Spinal cord (tissue), 9 donors: ENCODE measurements at regions not wholly inside any gene's neighbourhood (a gene's known extent, or its start where the extent isn't known, plus 50 kb on each side); places are given as distances from the start of the nearest gene placed in this dataset.

Source experiments
- DNase-seq, 6 donors: peaks; one replicate each; pipeline versions ENCODE4 v3.0.0 to v3.0.0-alpha.2; 2013 to 2015; ENCODE audit warnings: low spot score in 6 of 6, low read depth in 4 of 6
- H3K27ac ChIP-seq: one replicate; pipeline ENCODE4 v1.5.1; 2013; ENCODE audit warnings: low read depth, low read length, control low read depth
- H3K27me3 ChIP-seq: one replicate; pipeline ENCODE4 v1.6.1; 2013; ENCODE audit warnings: low read length; ENCODE audit not compliant: control insufficient read depth, insufficient read depth
- H3K36me3 ChIP-seq: one replicate; pipeline ENCODE4 v1.6.1; 2013; ENCODE audit warnings: low read length; ENCODE audit not compliant: control insufficient read depth, insufficient read depth
- H3K4me1 ChIP-seq: one replicate; pipeline ENCODE4 v1.6.1; 2013; ENCODE audit warnings: low read length; ENCODE audit not compliant: control insufficient read depth, insufficient read depth
- H3K4me3 ChIP-seq: one replicate; pipeline ENCODE4 v1.5.1; 2013; ENCODE audit warnings: low read depth, low read length, control low read depth
- H3K9me3 ChIP-seq: one replicate; pipeline ENCODE4 v1.6.1; 2013; ENCODE audit warnings: low read length; ENCODE audit not compliant: control insufficient read depth, insufficient read depth
- WGBS: methylation state at CpG from one replicate; pipeline ENCODE4 v1.1.5; 2013; ENCODE audit warnings: missing lambda C conversion rate; ENCODE audit not compliant: insufficient coverage; 5-methylcytosine and 5-hydroxymethylcytosine counted together
- donor health status: healthy.

DNA sequence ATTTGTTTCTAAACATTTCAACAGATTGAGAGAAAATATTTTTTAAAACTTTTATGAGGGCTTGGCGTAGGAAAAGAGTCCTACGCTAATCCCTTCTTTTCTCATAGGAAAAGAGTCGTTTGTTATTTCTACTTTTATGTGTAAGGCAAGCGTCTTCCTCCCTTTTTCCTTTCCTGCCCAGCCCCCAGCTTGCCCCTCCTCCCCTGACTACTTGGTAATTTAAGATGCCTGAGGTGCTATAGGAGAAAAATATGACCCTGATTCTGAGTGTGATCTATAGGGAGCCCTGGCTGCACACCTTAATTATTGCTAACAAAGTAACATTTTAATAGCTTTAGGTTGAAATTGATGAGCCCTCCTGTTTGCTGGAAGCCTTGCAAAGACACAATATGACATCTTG, 373.6 kb downstream of the PBX1 start:
- H3K27me3 ChIP-seq, result no peaks in the 10 kb centered on the region
- DNase-seq, result peak in 1 of 6 donors; percentile 21
- H3K9me3 ChIP-seq, result no peaks in the 10 kb centered on the region
- H3K4me1 ChIP-seq, result no peaks in the 10 kb centered on the region
- H3K4me3 ChIP-seq, result no peak overlapping the region
- H3K27ac ChIP-seq, result no peak overlapping the region
- no CpG with 5 or more reads among the region's 4 CpGs for WGBS
- no peaks in the 10 kb centered on the region for H3K36me3 ChIP-seq

DNA sequence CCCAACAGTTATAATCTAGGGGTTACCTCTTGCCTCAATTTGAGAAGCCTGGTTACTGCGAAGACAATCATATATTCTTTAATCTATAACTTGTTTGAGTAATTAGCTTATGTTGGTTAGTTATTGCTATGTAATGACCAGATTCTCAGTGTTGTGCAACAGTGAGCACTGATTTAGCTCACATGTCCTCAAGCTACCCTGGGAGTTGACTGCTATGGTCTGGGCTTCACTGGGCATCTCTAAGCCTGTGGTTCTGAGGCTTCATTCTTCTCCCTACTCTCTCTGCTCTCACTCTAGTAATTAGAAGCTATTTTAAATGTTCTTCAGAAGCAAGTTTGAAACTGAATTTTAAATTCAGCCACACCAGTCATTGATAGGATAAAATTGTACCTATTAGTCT, 371.8 kb downstream of the PBX1 start:
- no peak for DNase-seq
- H3K4me1 ChIP-seq, result no peaks in the 10 kb centered on the region
- no peaks in the 10 kb centered on the region for H3K9me3 ChIP-seq
- no peak overlapping the region for H3K4me3 ChIP-seq
- H3K36me3 ChIP-seq, result no peaks in the 10 kb centered on the region
- H3K27ac ChIP-seq, result no peak overlapping the region
- no peaks in the 10 kb centered on the region for H3K27me3 ChIP-seq
- WGBS, result no CpG with 5 or more reads among the region's 1 CpG

DNA sequence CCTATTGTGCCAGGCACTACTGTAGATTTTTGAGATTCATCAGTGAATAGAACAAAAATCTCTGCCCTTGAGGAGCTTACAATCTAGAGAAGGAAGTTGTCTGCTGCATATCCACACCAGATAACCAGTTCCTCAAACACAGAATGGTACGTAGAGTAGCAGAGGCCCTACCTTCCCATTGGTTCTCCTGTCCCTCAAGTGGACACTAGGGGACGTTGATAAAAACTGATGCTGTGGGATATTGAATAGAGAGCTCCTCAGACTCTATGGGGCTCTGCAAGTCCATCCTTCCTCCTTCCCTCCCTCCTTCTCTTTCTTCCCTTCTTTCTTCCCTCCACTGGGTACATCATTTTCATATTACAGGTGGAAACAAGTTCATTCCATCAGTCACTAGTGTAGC, 371.3 kb downstream of the PBX1 start:
- H3K4me1 ChIP-seq, result no peaks in the 10 kb centered on the region
- no peaks in the 10 kb centered on the region for H3K27me3 ChIP-seq
- DNase-seq, result no peak
- no peaks in the 10 kb centered on the region for H3K36me3 ChIP-seq
- no peak overlapping the region for H3K4me3 ChIP-seq
- no peaks in the 10 kb centered on the region for H3K9me3 ChIP-seq
- H3K27ac ChIP-seq, result no peak overlapping the region
- WGBS, result no CpG with 5 or more reads among the region's 2 CpGs

DNA sequence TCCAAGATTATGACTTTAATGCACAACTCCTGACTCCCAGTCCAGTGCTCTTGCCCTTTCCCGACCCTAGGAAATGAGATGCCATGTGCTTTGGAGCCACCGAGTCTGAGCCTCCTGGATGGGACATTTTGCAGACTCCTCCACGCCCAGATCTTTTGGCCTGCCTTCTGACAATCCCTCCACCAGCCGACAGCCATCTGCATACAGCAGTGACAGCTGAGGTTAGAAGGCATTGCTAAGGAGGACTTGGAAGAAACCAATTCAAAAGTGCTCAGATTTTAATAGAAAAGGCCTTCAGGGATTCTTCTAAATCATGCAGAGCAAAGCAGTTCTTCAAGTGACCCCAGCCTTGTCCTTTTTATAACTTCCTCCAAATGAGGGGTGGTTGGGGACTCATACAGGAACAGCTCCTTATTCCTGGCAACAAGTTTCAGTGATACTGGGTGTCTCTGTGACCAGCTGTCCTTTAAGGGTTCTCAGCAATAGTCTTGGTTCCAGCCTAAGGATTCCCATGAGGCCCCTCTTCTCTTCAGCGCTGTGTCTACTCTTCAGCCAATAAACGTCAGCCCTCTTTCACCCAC, 369.3 kb downstream of the PBX1 start:
- no peaks in the 10 kb centered on the region for H3K9me3 ChIP-seq
- DNase-seq, result no peak
- no peak overlapping the region for H3K4me3 ChIP-seq
- H3K27me3 ChIP-seq, result no peaks in the 10 kb centered on the region
- H3K4me1 ChIP-seq, result no peaks in the 10 kb centered on the region
- H3K27ac ChIP-seq, result no peak overlapping the region
- H3K36me3 ChIP-seq, result no peaks in the 10 kb centered on the region
- 100% methylated on average over 2 of the region's 6 CpGs for WGBS

DNA sequence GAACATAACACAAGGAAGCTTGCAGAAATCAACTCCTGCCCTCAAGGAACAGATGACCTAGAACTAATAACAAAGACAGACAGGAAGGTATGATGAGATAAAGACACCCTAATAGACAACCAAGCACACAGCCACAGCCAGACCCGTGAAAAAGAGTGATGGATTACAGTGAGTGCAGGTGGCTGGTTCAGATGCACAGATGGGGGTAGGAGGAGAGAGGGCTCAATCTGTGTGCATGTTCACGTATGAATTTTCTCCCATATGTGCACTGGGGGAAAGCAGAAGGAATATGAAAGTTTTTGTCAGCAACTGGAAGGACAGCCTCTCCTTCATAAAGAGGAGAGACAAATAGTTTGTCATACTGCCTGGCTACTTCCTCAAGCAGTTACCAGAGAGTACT, 367.1 kb downstream of the PBX1 start:
- 79% methylated on average over 2 of the region's 2 CpGs for WGBS
- peak in 1 of 6 donors; percentile 57 for DNase-seq
- H3K4me1 ChIP-seq, result no peaks in the 10 kb centered on the region
- H3K27ac ChIP-seq, result no peak overlapping the region
- no peak overlapping the region for H3K4me3 ChIP-seq
- H3K27me3 ChIP-seq, result no peaks in the 10 kb centered on the region
- no peaks in the 10 kb centered on the region for H3K36me3 ChIP-seq
- H3K9me3 ChIP-seq, result no peaks in the 10 kb centered on the region

DNA sequence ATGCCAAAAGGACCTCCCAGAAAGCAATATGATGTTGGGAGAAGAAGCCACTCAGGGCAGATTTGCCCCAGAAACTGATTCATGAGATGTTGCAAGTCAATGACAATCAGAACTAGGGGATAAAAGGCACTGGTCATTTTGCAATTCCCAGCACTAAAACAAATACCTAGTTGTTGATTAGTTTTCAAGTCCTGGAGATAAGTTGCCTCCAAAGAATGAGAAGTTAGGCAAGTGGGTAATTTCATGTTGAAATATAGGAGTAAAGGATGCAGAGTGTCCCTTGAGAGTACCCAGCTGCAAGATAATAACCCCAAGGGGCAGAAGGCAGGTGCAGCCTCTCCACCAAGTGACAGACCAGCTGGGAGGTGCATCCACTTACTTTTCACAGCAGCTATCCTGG, 363.6 kb downstream of the PBX1 start:
- Histone ChIP-seq H3K9me3 (no peaks in the 10 kb centered on the region), H3K27ac (no peak overlapping the region), H3K4me3 (no peak overlapping the region), H3K4me1 (no peaks in the 10 kb centered on the region), H3K36me3 (no peaks in the 10 kb centered on the region), H3K27me3 (no peaks in the 10 kb centered on the region)
- DNase-seq, result no peak

DNA sequence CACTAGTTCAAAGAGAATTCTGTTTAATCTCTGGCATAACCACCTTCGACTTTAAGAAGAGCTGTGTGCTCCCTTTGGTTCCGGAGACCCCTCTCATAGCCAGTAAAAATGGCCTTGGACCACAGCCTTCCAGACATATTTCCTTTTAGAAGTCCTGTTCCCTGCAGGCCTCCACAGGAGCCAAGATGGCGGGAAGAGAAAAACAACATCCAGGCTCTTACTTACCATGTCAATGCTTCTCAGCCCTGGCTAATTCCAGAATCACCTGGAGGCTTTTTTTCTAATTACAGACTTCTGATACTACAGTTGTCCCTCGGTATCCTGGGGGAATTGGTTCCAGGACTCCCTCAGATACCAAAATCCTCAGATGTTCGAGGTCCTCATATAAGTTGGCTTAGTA, 362.5 kb downstream of the PBX1 start:
- 89% methylated on average over 2 of the region's 5 CpGs for WGBS
- H3K27ac ChIP-seq, result no peak overlapping the region
- no peaks in the 10 kb centered on the region for H3K36me3 ChIP-seq
- H3K9me3 ChIP-seq, result no peaks in the 10 kb centered on the region
- no peaks in the 10 kb centered on the region for H3K27me3 ChIP-seq
- no peak overlapping the region for H3K4me3 ChIP-seq
- DNase-seq, result no peak
- H3K4me1 ChIP-seq, result no peaks in the 10 kb centered on the region

DNA sequence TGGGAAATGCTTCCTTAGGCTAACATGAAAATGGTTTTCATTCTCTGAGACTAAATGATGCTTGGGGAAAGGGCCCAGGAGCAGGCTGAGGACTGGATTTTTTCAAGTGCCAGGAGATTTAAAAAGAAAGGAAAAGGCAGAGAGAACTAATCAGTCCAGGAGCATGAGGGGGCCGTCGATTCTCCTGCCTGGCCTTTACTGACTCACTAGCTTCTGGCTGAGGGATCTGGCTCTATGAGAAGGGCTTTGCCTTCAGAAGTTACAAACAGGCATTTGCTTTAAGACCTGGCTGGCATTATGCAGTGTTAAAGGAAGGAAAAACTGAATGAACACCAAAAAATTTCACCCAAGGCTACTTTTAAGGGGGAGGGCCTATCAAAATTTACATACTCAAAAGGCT, 359.2 kb downstream of the PBX1 start:
- no peaks in the 10 kb centered on the region for H3K36me3 ChIP-seq
- no peak overlapping the region for H3K27ac ChIP-seq
- H3K9me3 ChIP-seq, result no peaks in the 10 kb centered on the region
- WGBS, result 79% methylated on average over 2 of the region's 2 CpGs
- no peak overlapping the region for H3K4me3 ChIP-seq
- DNase-seq, result no peak
- H3K27me3 ChIP-seq, result no peaks in the 10 kb centered on the region
- H3K4me1 ChIP-seq, result no peaks in the 10 kb centered on the region

DNA sequence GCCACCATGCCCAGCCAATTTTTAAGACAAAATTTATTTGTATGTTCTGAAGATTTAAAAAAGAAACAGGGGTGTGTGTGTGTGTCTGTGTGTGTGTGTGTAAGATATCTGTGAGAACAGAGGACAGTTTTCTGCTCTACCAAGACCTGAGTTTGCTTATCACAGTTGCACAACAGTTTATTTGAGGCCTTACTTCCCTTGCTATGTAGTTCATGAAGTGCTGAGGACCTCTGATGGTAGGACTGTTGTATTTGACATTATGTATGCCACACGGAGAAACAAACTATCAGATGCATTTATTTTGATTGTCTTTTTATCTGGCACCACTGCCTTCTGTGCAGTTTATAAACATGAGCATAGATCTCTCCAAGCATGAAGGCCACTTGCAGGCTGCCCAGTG, 355.2 kb downstream of the PBX1 start:
- no CpG with 5 or more reads among the region's 1 CpG for WGBS
- Histone ChIP-seq H3K4me3 (no peak overlapping the region), H3K36me3 (no peaks in the 10 kb centered on the region), H3K9me3 (no peaks in the 10 kb centered on the region), H3K4me1 (peaks cover 8% of the 10 kb centered on the region), H3K27me3 (no peaks in the 10 kb centered on the region), H3K27ac (no peak overlapping the region)
- peak in 3 of 6 donors; percentile 20 to 83 (median 62) for DNase-seq

DNA sequence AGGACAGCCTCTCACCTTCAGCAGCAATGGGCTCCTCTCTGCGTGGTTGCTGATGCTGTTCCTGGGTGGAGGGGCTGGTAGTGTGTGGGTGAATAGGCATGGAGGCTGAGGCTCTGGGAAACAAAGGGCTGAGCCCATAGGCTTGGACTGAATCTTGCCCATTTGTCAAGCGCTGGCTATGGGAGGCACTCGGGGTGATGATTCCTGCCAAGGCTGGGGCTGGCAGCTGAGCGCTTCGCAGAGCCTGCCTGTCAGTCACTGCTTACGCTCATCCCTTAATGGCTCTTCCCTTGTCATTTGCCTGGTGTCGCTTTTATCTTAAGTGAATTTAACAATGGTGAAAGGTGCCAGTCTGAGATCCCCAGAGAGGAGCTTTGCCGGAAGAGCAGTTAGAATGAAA, 353.3 kb downstream of the PBX1 start:
- no peaks in the 10 kb centered on the region for H3K9me3 ChIP-seq
- H3K4me1 ChIP-seq, result peaks cover 8% of the 10 kb centered on the region
- WGBS, result 61% methylated on average over 3 of the region's 8 CpGs
- peak in 3 of 6 donors; percentile 22 to 69 (median 44) for DNase-seq
- H3K4me3 ChIP-seq, result no peak overlapping the region
- H3K27me3 ChIP-seq, result no peaks in the 10 kb centered on the region
- no peak overlapping the region for H3K27ac ChIP-seq
- no peaks in the 10 kb centered on the region for H3K36me3 ChIP-seq
